ENCODE measurements at regions not wholly inside any gene's neighbourhood (a gene's known extent, or its start where the extent isn't known, plus 50 kb on each side); places are given as distances from the start of the nearest gene placed in this dataset.
"Not testable (repeated sequence)": the region's sequence is repeated elsewhere in the genome, so short reads cannot be mapped to it uniquely, and the experiment has no call there.

DNA sequence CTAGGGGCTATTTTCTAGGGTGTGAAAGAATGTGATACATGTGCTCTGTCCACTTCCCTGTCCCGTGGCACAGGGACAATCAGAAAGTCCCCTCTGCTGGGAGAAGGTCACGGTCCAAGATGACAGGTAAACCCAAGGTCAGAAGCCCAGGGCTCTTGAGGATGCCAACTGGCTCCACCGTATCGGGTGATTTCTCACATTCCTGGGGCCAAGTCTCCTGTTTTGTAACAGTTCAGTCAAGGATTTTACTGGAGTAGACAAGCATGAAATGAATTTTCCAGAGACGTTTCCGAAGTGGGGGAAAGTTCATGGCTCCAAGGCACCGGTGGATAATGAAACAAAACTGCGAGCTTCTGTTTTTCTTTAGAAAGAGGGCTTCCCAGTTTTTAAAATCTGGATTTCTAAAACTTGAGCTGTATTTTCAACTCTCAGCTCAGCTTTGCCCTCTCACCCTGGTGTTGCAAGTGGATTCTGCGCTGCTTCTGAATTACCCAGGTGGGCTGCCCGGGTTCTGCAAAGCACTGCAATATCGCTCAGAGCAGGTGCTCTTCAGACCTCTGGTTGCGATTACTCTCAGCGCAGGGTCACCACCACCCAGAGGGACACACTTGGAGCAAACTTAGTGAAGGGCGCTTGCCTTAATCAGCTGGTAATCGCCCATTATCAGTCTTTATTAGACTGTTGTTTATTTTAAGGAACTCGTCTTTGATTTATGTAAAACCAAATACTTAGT is 64.4 kb upstream of the TMEM170B start:
- DNase-seq (ENCODE audit: low spot score) (no peak), ATAC-seq (ENCODE audit: low read depth) (no peak)
- TF ChIP-seq, protein P1, sequence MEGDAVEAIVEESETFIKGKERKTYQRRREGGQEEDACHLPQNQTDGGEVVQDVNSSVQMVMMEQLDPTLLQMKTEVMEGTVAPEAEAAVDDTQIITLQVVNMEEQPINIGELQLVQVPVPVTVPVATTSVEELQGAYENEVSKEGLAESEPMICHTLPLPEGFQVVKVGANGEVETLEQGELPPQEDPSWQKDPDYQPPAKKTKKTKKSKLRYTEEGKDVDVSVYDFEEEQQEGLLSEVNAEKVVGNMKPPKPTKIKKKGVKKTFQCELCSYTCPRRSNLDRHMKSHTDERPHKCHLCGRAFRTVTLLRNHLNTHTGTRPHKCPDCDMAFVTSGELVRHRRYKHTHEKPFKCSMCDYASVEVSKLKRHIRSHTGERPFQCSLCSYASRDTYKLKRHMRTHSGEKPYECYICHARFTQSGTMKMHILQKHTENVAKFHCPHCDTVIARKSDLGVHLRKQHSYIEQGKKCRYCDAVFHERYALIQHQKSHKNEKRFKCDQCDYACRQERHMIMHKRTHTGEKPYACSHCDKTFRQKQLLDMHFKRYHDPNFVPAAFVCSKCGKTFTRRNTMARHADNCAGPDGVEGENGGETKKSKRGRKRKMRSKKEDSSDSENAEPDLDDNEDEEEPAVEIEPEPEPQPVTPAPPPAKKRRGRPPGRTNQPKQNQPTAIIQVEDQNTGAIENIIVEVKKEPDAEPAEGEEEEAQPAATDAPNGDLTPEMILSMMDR (IDR thresholded peaks at IDR 0.05; ENCODE audit: poor library complexity, severe bottlenecking), result no peak
- H3K36me3 ChIP-seq (ENCODE audit: low read depth), result no peaks in the 10 kb centered on the region
- no peak overlapping the region for H3K27ac ChIP-seq (ENCODE audit: poor library complexity, severe bottlenecking)
- no peaks in the 10 kb centered on the region for H3K9me3 ChIP-seq (ENCODE audit: severe bottlenecking)
- no peak overlapping the region for H3K4me3 ChIP-seq (ENCODE audit: severe bottlenecking)
- H3K27me3 ChIP-seq (ENCODE audit: insufficient read depth, poor library complexity, severe bottlenecking), result no peaks in the 10 kb centered on the region
- H3K4me1 ChIP-seq (ENCODE audit: insufficient read depth, poor library complexity, severe bottlenecking), result no peaks in the 10 kb centered on the region

DNA sequence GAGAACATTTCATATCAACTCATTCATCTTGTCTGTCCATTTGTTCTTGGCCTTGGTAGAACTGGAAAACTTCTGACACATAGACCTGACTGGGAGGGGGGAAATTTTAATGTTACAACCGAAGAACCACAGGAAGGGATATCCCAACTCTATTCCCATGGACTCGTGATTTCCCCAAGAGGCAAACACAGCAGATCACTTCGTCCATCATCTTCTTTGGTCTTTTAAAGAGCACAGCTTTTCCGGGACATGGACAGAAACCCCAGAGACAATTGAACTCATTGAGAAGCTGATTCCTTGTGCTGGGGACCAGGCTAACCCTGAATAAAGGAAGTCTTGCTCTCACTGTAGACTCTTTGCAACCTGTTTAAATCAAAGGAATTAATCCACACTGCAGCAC is 66.3 kb upstream of the TMEM170B start:
- H3K27me3 ChIP-seq (ENCODE audit: insufficient read depth, poor library complexity, severe bottlenecking), result no peaks in the 10 kb centered on the region
- no peak for ATAC-seq (ENCODE audit: low read depth)
- H3K4me3 ChIP-seq (ENCODE audit: severe bottlenecking), result no peak overlapping the region
- no peak overlapping the region for H3K27ac ChIP-seq (ENCODE audit: poor library complexity, severe bottlenecking)
- no peak for DNase-seq (ENCODE audit: low spot score)
- TF ChIP-seq, protein P1 (IDR thresholded peaks at IDR 0.05; ENCODE audit: poor library complexity, severe bottlenecking), result no peak
- no peaks in the 10 kb centered on the region for H3K9me3 ChIP-seq (ENCODE audit: severe bottlenecking)
- H3K36me3 ChIP-seq (ENCODE audit: low read depth), result no peaks in the 10 kb centered on the region
- no peaks in the 10 kb centered on the region for H3K4me1 ChIP-seq (ENCODE audit: insufficient read depth, poor library complexity, severe bottlenecking)

DNA sequence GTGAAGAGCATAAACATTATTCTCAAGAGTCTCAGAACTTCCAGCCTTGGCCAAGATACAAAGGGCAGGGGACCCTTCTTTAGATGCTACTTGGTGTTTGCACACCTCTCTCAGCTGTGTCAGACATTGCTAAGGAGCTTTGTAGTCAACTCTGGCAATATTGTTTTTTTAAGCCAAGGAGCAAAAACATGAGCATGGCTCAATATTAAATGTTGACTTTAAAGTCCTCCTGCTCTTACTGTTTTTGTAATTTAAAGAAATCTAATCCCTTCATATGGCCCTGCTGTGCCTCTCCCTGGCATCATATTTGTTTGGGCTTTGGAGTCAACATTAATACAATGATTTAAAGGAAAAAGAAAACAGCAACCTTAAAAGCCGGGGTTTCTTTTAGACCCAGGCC is 67.9 kb upstream of the TMEM170B start:
- ATAC-seq (ENCODE audit: low read depth), result no peak
- Histone ChIP-seq H3K4me1 (ENCODE audit: insufficient read depth, poor library complexity, severe bottlenecking) (no peaks in the 10 kb centered on the region), H3K27me3 (ENCODE audit: insufficient read depth, poor library complexity, severe bottlenecking) (no peaks in the 10 kb centered on the region), H3K4me3 (ENCODE audit: severe bottlenecking) (no peak overlapping the region), H3K9me3 (ENCODE audit: severe bottlenecking) (no peaks in the 10 kb centered on the region), H3K27ac (ENCODE audit: poor library complexity, severe bottlenecking) (no peak overlapping the region), H3K36me3 (ENCODE audit: low read depth) (no peaks in the 10 kb centered on the region)
- TF ChIP-seq, protein P1 (IDR thresholded peaks at IDR 0.05; ENCODE audit: poor library complexity, severe bottlenecking), result no peak
- no peak for DNase-seq (ENCODE audit: low spot score)

DNA sequence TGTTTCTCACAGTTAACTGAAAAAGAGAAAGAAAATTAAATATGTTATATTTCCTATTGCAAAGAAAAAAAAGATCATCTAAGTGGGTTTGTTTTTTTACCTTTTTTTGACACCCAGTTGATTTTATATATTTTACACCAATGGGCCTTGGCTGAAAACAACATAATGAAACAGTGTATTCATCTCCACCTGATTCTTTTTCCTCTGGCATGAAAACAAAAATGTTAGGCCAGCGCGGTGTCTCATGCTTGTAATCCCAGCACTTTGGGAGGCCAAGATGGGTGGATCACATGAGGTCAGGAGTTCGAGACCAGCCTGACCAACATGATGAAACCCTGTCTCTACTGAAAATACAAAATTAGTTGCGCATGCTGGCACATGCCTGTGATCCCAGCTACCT is 69.3 kb upstream of the TMEM170B start:
- not testable (repeated sequence) for H3K4me1 ChIP-seq (ENCODE audit: insufficient read depth, poor library complexity, severe bottlenecking); ATAC-seq (ENCODE audit: low read depth); H3K36me3 ChIP-seq (ENCODE audit: low read depth); H3K27me3 ChIP-seq (ENCODE audit: insufficient read depth, poor library complexity, severe bottlenecking); H3K27ac ChIP-seq (ENCODE audit: poor library complexity, severe bottlenecking); DNase-seq (ENCODE audit: low spot score); H3K4me3 ChIP-seq (ENCODE audit: severe bottlenecking); H3K9me3 ChIP-seq (ENCODE audit: severe bottlenecking)

DNA sequence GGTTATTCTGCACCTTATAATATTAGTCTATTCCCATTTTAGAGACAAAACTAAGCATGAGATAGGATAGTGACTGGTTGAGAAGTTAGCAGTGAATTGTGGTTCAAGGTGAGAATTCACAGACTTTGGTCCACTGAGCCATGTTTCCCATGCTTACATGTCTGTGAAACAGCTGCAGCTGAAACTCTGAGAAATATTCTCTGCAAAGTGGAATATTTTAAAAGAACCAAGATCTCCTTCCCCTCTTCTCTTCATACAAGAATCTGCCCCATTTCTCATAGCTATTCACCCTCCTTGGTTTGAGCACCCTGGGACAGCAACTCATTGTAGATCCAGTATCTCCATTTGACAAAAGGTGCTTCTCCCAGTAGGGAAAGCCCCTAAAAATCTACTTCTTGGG is 70.2 kb upstream of the TMEM170B start:
- ATAC-seq (ENCODE audit: low read depth), result no peak
- H3K27ac ChIP-seq (ENCODE audit: poor library complexity, severe bottlenecking), result no peak overlapping the region
- no peaks in the 10 kb centered on the region for H3K9me3 ChIP-seq (ENCODE audit: severe bottlenecking)
- no peaks in the 10 kb centered on the region for H3K27me3 ChIP-seq (ENCODE audit: insufficient read depth, poor library complexity, severe bottlenecking)
- TF ChIP-seq, protein P1 (IDR thresholded peaks at IDR 0.05; ENCODE audit: poor library complexity, severe bottlenecking), result no peak
- H3K4me1 ChIP-seq (ENCODE audit: insufficient read depth, poor library complexity, severe bottlenecking), result no peaks in the 10 kb centered on the region
- H3K36me3 ChIP-seq (ENCODE audit: low read depth), result no peaks in the 10 kb centered on the region
- DNase-seq (ENCODE audit: low spot score), result no peak
- no peak overlapping the region for H3K4me3 ChIP-seq (ENCODE audit: severe bottlenecking)
